ENCODE measurements at regions not wholly inside any gene's neighbourhood (a gene's known extent, or its start where the extent isn't known, plus 50 kb on each side); places are given as distances from the start of the nearest gene placed in this dataset.

- intact Hi-C loops (cut with DNase I; ENCODE audit: low total_unique reads): no loop called here
- Histone ChIP-seq H3K36me3 (no peaks in the 10 kb centered on the region), H3K9me3 (no peaks in the 10 kb centered on the region), H3K27me3 (no peaks in the 10 kb centered on the region), H3K4me3 (no peak overlapping the region), H3K27ac (no peak overlapping the region), H3K4me1 (no peaks in the 10 kb centered on the region)
- TF ChIP-seq CTCF (IDR thresholded peaks at IDR 0.05) (no peak), POLR2A (IDR thresholded peaks at IDR 0.05) (no peak), EP300 (IDR thresholded peaks at IDR 0.05) (no peak), POLR2AphosphoS5 (IDR thresholded peaks at IDR 0.05) (no peak)
- 23 to 38% (median 32%) methylated on average over 5 of the region's 5 CpGs for WGBS, 5 donors
- DNase-seq: peak in 1 of 2 donors; percentile 56
These were observed 57.2 kb upstream of the PCSK2 start for GRCh38 chr20:17169585-17170136.

- DNase-seq: no peak
- Histone ChIP-seq H3K27ac (no peak overlapping the region), H3K36me3 (no peaks in the 10 kb centered on the region), H3K27me3 (no peaks in the 10 kb centered on the region), H3K9me3 (no peaks in the 10 kb centered on the region), H3K4me1 (no peaks in the 10 kb centered on the region), H3K4me3 (no peak overlapping the region)
- intact Hi-C loops (cut with DNase I; ENCODE audit: low total_unique reads): no loop called here
- TF ChIP-seq CTCF (IDR thresholded peaks at IDR 0.05) (no peak), EP300 (IDR thresholded peaks at IDR 0.05) (no peak), POLR2A (IDR thresholded peaks at IDR 0.05) (no peak), POLR2AphosphoS5 (IDR thresholded peaks at IDR 0.05) (no peak)
- 57 to 68% (median 58%) methylated on average over 3 of the region's 3 CpGs for WGBS, 5 donors
These were observed 55.0 kb upstream of the PCSK2 start for GRCh38 chr20:17171746-17172280.

GRCh38 chr20:17172836-17173516 is 53.9 kb upstream of the PCSK2 start:
- intact Hi-C loops (cut with DNase I; ENCODE audit: low total_unique reads): no loop called here
- Histone ChIP-seq H3K9me3 (no peaks in the 10 kb centered on the region), H3K4me1 (no peaks in the 10 kb centered on the region), H3K36me3 (no peaks in the 10 kb centered on the region), H3K27ac (no peak overlapping the region), H3K27me3 (no peaks in the 10 kb centered on the region), H3K4me3 (no peak overlapping the region)
- DNase-seq: no peak
- 59 to 63% (median 62%) methylated on average over 6 of the region's 6 CpGs for WGBS, 5 donors
- no peak for TF ChIP-seq POLR2A (IDR thresholded peaks at IDR 0.05)

Small RNA genes in the stretch of these regions (small RNA-seq; reads per million reads assigned to genes)
- 0 reads per million in 4 donors for gene RF00012

Data from stomach (tissue), 8 donors.